ENCODE measurements at regions not wholly inside any gene's neighbourhood (a gene's known extent, or its start where the extent isn't known, plus 50 kb on each side); places are given as distances from the start of the nearest gene placed in this dataset.

DNA sequence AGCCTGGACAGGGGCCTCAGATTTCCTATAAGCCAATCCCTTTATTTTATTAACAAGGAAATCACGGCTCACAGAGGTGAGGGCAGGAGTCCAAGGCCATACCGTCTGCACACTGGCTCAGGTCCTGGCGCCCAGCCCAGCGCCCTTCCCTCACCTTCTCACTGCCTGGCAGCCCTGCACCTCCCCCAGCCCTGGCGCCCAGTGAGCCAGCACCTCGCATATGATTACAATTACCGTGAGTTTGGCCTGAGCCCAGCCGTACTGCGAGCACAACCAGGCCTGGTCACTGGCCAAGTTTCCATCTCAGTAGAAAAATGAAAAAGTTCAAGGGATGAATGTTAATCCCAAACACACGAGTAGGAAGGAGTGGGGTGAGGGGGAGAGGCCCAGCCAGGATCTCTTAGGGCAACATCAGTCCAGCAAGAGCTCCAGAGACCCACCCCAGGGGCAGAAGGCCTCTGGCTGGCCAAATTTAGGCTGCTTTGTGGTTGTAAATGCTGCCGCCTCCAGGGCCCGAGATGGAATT is 68.4 kb downstream of the MCFD2 start:
- no peak overlapping the region for H3K4me3 ChIP-seq
- DNase-seq (ENCODE audit: low read depth in 1 of 2, low spot score in 1 of 2) = peak in 1 of 2 donors; percentile 98
- H3K4me1 ChIP-seq (ENCODE audit: low read depth) = peaks cover 8% of the 10 kb centered on the region
- no peaks in the 10 kb centered on the region for H3K27me3 ChIP-seq
- H3K27ac ChIP-seq = no peak overlapping the region
- TF ChIP-seq CTCF (IDR thresholded peaks at IDR 0.05; ENCODE audit: low read depth, low read length) = peak; percentile 13
- H3K36me3 ChIP-seq = no peaks in the 10 kb centered on the region
- no peaks in the 10 kb centered on the region for H3K9me3 ChIP-seq (ENCODE audit: low read depth)

DNA sequence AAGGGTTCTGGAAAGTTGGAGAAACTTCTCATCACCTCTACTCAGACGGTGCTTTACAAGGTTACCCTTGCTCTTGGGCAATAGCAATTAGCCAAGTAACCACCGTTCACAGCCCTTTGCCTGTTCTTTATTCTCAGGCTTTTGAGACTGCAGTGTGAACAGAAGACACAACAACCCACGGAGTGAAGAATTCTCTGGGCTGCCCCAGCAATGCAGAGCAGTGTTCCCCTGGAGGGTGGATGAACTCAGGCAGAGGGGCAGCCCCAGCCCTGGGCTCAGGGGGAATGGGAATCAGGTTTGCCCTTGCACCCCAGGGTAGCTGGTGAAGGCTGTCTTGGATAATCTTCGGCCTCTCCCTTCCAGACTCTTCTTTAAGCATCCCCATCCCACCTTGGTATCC is 69.1 kb downstream of the MCFD2 start:
- peak in 1 of 2 donors; percentile 64 for DNase-seq (ENCODE audit: low read depth in 1 of 2, low spot score in 1 of 2)
- Histone ChIP-seq H3K4me3 (no peak overlapping the region), H3K27me3 (no peaks in the 10 kb centered on the region), H3K36me3 (no peaks in the 10 kb centered on the region), H3K4me1 (ENCODE audit: low read depth) (peaks cover 8% of the 10 kb centered on the region), H3K27ac (no peak overlapping the region), H3K9me3 (ENCODE audit: low read depth) (no peaks in the 10 kb centered on the region)
- TF ChIP-seq CTCF (IDR thresholded peaks at IDR 0.05; ENCODE audit: low read depth, low read length) = no peak

DNA sequence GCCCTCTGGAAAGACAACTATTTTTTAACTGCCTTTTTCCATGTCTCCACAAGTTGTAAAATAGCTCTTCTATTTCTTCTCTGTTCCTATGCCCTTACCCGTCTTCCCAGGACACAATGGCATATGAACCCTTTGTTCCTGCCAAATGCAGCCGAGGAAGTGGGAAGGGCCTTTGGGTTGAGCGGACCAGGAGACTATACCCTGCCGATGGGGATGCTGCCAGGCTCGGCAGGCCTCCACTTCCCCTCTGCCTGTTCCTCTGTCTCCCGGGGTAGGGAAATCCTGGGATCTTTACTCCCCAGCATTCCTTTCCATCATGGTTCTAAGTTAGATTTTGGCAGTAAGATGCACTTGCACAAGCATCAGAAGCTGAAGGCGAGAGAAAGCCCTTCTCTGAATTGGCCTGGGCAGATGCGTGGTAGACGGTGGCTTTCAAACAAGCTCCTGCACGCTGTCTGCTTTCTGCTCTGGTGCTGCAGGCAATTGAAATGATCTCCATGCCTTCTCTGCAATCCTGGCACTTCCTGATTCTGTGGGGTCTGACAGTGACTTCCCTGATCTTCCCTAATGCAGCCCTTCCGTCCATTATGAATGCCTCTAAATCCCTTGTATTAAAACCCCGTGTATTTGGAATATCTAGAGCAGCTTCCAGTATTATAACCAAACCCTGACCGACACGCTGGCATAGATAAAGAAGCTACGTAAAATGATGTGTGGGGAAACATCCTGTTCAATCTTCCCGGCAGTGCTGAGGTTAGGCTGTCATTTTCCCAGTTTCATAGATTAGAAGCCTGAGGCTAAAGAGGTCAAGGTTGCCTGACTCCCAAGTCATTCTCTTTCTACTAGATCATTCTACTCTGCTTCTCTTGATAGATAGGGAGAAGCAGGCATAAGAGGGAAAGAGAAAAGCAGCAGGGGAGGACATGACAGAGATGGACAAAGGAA is 69.8 kb downstream of the MCFD2 start:
- H3K27me3 ChIP-seq = no peaks in the 10 kb centered on the region
- H3K4me3 ChIP-seq = no peak overlapping the region
- H3K27ac ChIP-seq = no peak overlapping the region
- H3K9me3 ChIP-seq (ENCODE audit: low read depth) = no peaks in the 10 kb centered on the region
- H3K4me1 ChIP-seq (ENCODE audit: low read depth) = peaks cover 8% of the 10 kb centered on the region
- TF ChIP-seq CTCF (IDR thresholded peaks at IDR 0.05; ENCODE audit: low read depth, low read length) = no peak
- H3K36me3 ChIP-seq = no peaks in the 10 kb centered on the region
- peak in 1 of 2 donors; percentile 87 for DNase-seq (ENCODE audit: low read depth in 1 of 2, low spot score in 1 of 2)

DNA sequence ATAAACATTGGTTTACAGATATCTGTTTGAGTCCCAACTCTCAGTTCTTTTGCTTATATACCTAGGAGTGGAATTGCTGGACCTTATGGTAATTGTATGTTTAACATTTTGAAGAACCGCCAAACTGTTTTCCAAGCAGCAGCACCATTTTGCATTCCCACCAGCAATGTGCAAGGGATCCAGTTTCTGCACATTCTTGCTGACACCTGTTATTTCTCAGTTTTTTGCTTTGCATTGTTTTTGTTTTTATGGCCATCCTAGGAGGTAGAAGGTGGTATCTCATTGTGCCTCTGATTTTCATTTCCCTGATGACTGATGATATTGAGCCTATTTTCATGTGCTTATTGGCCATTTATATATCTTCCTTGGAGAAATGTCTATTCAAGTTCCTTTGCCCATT is 71.2 kb downstream of the MCFD2 start:
- no peak for DNase-seq (ENCODE audit: low read depth in 1 of 2, low spot score in 1 of 2)
- no peaks in the 10 kb centered on the region for H3K36me3 ChIP-seq
- no peak for TF ChIP-seq CTCF (IDR thresholded peaks at IDR 0.05; ENCODE audit: low read depth, low read length)
- H3K27ac ChIP-seq = no peak overlapping the region
- H3K27me3 ChIP-seq = no peaks in the 10 kb centered on the region
- H3K9me3 ChIP-seq (ENCODE audit: low read depth) = no peaks in the 10 kb centered on the region
- no peak overlapping the region for H3K4me3 ChIP-seq
- peaks cover 2% of the 10 kb centered on the region for H3K4me1 ChIP-seq (ENCODE audit: low read depth)

- Histone ChIP-seq H3K4me3 (no peak overlapping the region), H3K27ac (no peak overlapping the region), H3K9me3 (ENCODE audit: low read depth) (no peaks in the 10 kb centered on the region), H3K36me3 (no peaks in the 10 kb centered on the region), H3K27me3 (no peaks in the 10 kb centered on the region), H3K4me1 (ENCODE audit: low read depth) (no peaks in the 10 kb centered on the region)
- DNase-seq (ENCODE audit: low read depth in 1 of 2, low spot score in 1 of 2) = no peak
- TF ChIP-seq CTCF (IDR thresholded peaks at IDR 0.05; ENCODE audit: low read depth, low read length) = no peak
Measured at GRCh38 chr2:46844034-46844433, 71.6 kb downstream of the MCFD2 start.

Data from cardiac muscle cell (in vitro differentiated cells and primary cell).